Right kidney (tissue), 1 donor: ENCODE measurements at regions not wholly inside any gene's neighbourhood (a gene's known extent, or its start where the extent isn't known, plus 50 kb on each side); places are given as distances from the start of the nearest gene placed in this dataset.
"Not testable (repeated sequence)": the region's sequence is repeated elsewhere in the genome, so short reads cannot be mapped to it uniquely, and the experiment has no call there.

Source experiments
- DNase-seq: peaks from one replicate; pipeline ENCODE4 v3.0.0-alpha.2; 2016

DNA sequence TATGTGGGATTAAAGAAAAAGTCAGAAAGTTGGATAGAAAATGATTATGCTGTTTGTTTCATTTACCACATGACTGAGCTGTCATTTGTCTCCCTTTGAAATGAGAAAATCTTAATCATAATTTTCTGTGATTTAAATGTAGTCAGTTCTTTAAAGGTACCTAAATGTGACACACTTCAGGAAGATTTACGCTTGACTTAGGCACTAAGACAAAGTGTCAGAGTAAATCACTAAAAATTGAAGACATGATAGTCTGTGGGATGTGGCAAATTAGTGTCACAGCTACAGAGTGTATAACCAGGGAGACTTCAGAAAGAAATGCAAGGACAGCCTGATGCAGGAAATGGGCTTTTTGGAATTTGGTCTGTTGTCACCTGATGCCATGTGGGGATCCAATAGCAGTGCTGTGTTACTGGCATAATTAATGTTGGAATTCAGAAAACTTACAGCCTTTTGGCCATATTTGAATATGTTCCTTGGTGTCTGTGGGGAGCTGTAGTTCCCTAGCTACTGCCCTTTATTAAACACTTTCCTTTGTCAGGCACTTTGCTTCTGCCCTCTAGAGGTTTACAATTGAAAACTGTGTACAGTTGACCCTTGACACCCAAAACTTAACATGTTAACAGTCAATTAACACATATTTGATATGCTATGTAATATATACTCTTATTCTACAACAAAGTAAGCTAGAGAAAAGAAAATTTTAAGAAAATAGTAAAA is 493.8 kb downstream of the UTRN start:
- DNase-seq = no peak

DNA sequence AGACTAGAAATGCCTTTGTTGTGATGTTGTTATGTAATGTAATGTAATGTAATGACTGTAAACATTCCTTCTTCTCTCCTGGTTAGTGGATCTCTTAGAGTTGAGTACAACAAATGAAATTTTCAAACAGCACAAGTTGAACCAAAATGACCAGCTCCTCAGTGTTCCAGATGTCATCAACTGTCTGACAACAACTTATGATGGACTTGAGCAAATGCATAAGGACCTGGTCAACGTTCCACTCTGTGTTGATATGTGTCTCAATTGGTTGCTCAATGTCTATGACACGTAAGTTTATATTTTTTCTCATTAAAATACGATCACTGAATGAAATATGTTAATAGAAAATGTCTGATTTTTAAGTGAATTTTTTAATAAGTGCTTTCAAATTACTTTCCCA is 496.7 kb downstream of the UTRN start:
- DNase-seq = no peak

DNA sequence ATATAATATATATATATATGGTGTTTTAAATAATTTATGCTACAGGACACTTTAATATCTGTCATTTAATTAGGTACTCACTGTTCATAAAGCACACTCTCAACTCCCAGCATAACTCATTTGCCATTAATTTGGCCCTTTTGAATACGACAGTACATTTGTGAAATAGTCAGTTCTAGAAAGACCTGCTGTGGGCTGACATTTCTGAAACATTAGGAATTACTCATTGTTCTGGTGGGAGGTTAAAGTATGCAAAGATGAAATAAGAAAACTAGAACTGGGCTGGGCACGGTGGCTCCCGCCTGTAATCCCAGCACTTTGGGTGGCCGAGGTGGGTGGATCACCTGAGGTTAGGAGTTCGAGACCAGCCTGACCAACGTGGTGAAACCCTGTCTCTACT is 497.5 kb downstream of the UTRN start:
- no peak for DNase-seq

DNA sequence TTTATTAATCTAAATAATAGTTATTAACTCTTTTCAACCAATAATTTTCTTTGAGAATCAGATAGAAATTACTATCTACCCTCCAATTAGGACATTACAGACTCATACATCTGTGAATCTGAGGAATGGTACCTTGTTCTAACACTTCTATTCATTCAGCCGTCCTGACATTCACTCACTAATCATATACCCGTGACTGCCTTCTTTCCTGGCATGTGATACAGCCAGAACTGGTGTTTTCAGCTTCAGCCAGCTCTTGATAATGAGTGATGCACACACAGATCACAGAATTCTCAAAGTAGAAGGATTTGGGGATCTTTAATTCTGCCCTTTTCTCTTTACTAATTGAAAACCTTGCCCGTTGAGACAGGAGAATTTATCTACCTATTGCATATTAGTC is 499.9 kb downstream of the UTRN start:
- no peak for DNase-seq

DNA sequence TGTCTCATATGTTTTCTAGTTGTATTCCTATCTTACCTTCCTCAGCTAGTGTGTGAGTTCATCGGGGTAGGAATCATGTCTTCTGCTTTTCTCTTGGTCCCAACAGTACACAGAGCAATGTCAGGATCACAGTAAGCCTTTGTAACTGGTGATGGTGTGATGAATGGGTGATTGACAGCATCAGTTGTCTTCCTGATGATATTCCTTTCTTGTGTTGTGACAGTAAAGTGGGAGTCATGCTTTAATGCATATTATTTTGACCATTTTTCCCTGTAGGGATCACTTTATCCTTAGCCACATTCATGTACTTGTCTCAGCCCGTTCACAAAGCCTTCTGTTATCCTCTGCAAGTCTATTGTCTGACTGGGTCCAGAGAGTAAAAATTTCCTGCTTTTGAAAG is 501.7 kb downstream of the UTRN start:
- DNase-seq = no peak

DNA sequence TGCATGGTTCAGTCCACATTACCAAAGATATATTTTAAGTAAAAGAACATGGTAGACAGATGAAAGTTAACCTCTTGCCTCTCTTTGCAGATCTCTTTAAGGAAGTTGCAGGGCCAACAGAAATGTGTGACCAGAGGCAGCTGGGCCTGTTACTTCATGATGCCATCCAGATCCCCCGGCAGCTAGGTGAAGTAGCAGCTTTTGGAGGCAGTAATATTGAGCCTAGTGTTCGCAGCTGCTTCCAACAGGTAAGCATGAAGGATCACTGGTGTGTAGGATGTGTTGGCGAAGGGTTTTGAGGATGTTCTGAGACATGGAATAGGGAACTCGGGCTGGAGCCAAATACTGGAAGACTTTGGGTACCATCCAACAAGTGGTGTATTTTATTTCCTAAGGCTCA is 508.6 kb downstream of the UTRN start:
- no peak for DNase-seq

DNA sequence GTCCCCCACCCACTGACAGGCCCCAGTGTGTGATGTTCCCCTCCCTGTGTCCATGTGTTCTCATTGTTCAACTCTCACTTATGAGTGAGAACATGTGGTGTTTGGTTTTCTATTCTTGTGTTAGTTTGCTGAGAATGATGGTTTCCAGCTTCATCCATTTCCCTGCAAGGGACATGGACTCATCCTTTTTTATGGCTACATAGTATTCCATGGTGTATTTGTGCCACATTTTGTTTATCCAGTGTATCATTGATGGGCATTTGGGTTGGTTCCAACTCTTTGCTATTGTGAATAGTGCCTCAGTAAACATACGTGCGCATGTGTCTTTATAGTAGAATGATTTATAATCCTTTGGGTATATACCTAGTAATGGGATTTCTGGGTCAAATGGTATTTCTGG is 509.9 kb downstream of the UTRN start:
- DNase-seq = not testable (repeated sequence)

DNA sequence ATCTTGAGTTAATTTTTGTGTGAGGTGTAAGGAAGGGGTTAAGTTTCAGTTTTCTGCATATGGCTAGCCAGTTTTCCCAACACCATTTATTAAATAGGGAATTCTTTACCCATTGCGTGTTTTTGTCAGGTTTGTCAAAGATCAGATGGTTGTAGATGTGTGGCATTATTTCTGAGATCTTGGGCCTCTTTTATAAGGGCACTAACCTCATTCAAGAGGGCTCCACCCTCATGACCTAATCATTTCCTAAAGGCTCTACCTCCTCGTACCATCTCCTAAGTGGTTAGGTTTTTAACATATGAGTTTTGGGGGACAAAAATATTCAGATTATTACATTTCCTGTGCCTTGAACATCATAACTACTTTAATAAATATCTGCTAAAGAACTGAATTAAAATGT is 510.9 kb downstream of the UTRN start:
- no peak for DNase-seq

DNA sequence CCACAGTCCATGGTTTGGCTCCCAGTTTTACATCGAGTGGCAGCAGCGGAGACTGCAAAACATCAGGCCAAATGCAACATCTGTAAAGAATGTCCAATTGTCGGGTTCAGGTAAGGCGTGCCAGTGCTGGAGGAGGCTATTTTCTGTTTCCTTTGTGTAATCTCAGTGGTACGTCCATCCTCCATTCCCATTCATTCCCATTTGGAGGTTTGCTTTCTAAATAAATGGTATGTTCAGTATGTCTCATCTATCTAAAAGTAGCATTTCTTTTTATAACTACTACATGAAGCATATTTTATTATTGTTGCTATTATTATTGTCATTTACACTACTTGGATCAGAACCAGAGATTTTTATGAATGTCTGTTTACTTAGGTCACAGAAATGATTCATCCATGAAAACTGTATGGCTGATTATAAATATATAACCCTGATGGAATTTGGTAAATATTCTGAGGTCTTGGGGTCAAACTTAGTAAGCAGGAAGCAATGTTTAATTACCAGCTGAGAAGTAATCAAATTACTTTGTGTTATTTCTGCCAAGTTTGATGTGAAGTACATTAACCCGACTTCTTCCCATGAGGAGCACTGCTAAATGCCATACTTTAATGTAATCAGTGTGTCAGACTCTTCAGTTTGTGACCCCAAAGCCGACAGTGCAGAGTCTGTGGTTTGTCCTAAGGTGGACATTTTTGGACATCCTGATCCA is 512.9 kb downstream of the UTRN start:
- DNase-seq = no peak

DNA sequence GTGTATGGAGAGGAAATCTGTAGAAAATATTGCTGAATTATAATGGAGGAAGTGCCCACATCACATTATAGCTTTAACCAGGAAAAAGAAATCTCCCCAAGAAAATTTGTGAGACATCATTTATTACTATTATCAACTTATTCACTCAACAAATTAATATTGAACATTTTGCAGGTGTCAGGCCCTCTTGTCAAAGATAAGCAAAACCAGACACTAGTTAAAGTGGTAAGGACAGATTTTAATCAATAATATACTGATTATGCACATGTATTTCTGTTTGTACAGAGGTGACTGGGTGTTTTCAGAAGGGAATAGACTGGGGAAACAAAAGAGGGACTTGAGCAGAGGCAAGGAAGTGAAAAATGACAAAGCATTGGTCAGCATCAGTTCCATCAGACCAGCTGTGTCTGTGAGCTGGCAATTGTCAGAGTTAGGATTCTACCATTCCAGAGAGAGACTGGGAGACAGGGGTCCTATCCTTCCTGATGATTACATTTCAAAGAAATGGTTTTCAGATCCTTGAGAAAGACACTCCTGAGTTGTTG is 519.2 kb downstream of the UTRN start:
- no peak for DNase-seq

DNA sequence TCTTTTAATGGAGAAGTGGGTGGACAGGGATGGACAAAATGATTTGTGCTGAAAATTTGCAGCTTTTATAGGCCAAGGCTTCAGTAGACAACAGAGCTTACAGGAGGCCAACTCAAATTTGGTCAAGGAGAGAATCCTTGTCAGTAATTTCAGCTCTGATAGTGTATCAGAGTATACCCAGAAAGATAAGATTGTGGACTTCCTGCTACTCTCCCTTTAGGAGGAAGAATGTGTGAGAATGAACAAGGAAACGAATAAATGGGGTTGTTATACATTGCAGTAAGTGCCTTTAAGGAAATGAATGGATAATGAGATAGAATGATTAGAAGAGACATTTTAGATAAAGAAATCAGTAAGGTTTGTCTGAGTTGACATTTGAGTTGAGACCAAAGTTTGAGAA is 519.9 kb downstream of the UTRN start:
- DNase-seq = no peak

DNA sequence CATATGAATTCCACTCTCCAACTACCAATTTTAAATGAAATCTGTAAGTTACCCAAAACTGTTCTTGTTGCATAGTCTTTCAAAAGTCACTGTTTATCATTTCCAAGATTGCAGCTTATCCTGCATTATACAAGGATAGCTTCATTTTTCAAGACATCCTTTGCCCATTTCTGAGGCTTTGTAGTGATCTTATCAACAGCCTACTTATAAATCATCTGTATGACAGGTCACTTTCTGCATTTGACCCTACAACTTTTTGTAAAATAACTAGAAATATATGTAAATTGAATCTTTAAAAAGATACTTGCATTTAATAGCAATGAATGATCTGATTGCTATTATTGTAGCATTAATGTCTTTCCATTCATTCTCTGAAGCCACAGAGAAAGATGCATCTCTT is 521.1 kb downstream of the UTRN start:
- DNase-seq = no peak

DNA sequence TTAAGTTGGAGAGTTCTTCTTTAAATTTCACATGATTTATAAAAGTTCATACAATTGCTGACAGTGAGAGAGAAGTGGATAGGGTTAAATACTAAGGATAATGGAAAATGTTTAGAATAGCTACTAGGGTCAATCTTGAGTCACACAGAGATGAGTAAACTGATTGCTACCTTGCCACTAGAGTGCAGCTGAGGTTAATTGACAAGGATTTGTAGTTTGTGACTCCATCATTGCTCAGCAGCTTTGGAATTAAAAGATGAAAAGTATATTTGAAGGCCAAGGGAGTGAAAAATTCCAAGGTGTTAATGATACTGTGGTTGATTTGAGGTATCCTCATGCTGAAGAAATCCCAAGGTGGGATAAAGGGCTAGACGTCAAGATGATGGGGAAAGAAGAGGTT is 524.0 kb downstream of the UTRN start:
- DNase-seq = no peak

DNA sequence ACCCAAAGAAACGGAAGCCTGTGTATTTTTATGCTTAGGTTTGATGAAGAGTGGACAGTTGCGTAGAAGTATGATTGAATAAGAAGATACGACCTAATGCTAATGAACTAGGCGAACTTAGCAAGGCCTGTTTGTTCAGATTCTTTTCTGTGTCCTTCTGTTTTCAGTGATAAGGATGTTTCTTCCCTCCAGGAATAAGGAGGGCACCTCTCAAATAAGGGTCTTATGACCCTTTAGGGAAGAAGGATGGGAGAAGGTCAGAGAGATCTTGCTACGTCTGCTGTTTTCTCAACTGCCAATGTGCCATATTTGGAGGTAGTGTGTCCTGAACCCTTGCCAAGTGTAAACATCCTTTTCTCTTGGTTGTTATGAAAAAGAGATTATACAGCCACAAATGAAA is 524.8 kb downstream of the UTRN start:
- DNase-seq = no peak

DNA sequence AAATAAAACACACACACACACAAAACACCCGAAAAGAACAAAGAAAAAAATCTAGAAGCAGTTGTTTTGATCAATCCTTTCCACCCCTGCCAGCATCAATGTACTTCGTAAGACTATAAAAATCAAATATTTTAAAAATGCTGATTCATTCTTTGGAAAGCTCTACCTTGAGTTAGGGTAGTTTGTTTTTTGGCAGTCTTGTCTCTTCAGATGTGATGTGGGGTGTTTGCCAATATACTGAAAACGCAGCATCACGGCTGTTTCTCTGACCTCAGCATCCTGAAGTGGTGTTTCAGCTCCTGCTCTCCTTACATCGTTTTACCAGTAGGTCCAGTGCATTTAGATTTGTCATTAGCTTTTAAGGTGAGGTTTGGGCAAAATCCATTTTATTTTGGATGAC is 526.0 kb downstream of the UTRN start:
- no peak for DNase-seq

DNA sequence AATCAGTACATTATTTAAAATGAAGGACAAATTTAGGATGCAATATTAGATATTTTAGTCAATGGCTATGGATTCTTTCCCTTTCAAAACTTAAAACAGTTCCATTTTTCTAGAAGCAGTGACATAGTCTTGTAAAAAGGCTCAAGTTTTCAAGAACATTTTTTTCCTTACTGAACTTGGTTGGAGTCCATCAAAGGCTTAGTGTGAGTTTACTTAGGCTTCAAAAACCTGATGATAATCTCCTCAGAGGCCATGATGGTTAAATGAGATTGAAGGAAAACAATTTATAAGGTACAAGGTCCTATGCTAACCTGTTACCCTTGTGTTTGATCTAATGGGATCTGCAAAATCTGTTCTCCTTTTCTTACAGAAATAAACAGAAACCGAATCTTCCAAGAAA is 531.8 kb downstream of the UTRN start:
- DNase-seq = no peak

DNA sequence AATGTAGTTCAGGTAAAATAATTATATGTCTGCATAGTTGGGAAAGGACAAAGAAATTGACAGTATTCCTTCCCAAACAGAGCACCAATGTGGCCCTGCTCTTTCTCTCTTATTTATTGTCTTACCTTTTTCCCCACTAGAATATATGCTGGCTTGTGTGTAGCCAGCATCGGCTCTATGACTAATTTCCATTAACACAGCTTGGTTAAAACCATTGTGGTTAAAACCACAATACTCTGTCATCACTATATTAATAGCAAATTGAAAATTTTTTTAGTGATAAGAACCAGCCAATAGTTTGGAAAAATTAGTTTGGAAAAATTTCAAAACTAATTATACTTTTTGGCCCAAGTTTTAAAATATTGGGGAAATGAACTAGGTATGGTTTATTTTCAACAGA is 535.1 kb downstream of the UTRN start:
- DNase-seq = no peak

DNA sequence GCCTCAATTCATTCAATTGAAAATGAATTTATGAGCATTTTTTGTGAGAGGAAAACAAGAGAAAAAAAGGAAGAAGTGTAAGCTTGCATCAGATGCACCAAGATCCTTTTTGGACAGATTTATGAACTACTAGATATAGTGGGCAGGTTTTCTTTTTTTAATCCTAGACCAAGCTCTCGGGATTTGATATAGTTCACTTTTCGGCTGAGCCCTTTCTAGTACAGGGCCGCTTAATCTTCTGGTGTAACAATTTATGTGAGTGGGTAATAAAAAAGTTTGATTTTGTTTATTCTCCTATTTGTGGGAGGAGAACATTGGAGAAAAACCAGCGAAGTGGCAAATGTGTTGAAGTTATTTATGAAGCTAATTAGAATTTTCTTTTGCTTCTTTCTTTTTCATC is 538.0 kb downstream of the UTRN start:
- no peak for DNase-seq

DNA sequence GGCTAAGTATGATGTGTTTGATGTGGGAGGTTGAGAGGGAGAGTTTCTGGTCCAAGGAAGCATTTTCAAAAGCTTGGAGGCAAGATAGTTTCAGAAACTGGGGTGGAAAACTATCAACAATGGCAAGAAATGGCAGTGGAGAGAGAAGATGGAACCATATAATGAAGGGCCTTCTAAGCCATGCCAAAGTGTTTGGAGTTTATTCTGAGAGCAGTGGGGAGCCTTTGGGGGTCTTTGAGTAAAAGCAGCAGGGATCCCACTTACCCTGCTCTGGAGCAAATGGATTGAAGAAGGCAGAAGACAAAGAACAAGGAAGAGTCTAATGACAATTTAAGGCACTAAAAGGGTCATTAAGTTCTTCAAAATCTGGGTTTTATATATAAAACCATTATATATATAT is 538.9 kb downstream of the UTRN start:
- DNase-seq = no peak

DNA sequence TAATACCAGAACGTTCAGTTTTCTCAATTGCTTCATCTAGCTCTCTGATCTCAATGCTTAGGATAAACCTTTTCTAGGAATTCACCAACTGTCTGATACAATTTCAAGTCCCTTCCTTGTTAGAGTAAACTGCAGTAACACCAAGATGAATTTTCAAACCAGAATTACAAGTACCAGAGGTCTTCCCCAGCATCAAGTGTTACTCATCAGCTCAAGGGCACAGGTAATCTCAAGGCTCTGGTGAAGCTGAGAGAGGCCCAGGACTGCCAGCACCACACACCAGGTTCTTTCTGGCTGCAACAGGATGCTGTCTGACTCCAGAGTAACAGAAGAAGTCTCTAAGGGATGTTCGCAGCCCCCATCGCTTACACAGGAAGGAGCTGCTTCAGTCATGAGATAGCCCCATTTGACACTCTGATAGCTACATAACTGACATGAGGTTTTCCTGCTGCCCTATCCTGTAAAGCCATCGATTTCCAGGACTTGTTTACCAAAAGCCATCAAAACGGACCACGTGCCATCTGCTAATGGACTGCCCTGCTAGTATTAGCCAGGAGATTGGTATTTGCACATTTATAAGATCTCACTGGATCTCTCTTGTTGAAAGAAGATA is 549.4 kb downstream of the UTRN start:
- no peak for DNase-seq

DNA sequence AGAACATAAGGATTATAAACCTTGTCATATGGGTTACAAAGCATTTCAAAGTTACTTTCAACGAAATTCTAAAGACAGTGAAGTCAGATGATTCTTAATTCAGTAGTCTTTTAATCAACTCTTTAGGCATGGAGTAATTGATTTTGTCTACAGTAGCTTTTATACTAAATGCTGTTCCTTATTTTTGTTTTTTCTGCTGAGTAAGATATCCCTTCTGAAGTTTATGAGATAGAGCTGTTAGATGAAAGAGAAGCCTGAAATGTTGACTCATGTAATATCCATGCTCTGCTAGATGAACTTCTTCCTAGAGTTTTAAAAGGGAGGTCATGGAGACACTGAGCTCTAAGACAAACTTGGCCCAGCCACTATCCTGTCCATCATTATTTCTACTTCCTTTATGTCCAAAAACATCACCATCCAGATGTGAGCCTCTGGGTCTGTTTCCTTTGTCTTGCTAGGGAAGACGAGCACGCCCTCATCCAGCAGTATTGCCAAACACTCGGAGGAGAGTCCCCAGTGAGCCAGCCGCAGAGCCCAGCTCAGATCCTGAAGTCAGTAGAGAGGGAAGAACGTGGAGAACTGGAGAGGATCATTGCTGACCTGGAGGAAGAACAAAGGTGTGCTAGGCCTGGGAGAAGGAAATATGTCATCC is 550.3 kb downstream of the UTRN start:
- DNase-seq = no peak

DNA sequence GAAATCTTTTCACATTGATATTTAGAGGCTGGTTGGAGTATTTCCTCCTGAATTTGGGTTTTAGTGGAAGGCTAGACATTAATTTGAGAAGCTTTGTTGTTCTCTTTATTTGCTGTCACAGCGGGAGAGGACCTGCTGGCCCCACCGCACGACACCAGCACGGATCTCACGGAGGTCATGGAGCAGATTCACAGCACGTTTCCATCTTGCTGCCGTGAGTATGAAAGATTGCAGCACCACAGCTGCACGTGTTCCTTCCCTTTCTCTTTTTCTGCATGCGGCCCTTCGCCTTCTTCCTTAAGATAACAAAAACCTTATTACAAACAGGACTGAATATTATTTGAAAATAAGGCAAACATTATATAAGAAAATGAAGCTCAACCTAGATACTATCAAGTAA is 555.5 kb downstream of the UTRN start:
- no peak for DNase-seq

DNA sequence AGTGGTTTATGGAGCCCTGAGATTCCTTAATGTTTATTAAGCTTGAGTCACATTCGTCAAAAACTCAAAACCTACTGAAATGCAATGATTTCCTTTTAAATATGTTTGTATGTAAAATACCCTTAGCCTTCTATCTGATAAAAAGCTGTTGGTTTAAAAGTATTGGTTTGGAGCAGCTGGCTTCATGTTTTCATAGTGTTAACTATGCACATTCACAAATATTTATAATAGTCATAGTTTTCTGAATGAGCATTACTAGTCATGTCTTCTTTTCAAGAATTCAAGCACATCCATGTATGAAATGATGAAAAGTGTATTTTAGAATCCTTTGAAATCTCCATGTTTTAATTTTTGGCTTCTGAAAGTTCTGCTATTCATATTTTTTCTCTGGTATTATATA is 558.6 kb downstream of the UTRN start:
- no peak for DNase-seq
